T-helper 1 cell treated with Interleukin-12 subunit alpha and Interleukin-12 subunit beta and Interleukin-4 antibody, amounts not matched to agents 30 ng/mL and 1 ng/mL, for 36 hours (primary cell): ENCODE measurements at regions not wholly inside any gene's neighbourhood (a gene's known extent, or its start where the extent isn't known, plus 50 kb on each side); places are given as distances from the start of the nearest gene placed in this dataset.

Experiments used
- intact Hi-C: fragments of 100-400 bp; cut with micrococcal nuclease; formaldehyde crosslinking; loops from one replicate; pipeline ENCODE4 v1.15.1; 2024

DNA sequence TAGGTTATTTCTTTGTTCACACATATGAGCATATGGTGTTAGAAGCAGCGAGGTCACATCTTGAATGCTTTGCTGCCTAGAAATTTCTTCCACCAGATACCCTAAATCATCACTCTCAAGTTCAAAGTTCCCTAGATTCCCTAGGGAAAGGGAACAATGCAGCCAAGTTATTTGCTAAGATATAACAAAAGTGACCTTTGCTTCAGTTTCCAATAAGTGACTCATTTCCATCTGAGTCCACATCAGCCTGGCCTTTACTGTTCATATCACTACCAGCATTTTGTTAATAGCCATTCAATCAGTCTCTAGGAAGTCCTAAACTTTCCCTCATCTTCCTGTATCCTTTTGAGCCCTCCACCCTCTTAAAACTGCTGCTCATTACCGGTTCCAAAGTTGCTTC is 1502.5 kb downstream of the KCNT2 start:
- intact Hi-C loops, result no loop called here

DNA sequence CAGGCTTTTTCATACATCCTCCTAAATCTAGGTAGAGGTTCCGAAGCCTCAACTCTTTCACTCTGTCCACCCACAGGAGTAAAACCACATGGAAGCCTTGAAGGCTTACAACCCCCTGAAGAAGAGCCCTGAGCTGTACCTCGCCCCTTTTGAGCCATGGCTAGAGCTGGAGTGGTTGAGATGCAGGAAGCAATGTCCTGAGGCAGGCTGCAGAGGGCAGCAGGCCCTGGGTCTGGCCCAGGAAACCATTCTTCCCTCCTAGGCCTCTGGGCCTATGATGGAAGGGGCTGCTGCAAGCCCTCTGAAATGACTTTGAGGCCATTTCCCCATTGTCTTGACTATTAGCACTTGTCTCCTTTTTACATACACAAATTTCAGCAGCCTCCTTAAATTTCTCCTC is 1503.0 kb downstream of the KCNT2 start:
- intact Hi-C loops, result no loop called here

DNA sequence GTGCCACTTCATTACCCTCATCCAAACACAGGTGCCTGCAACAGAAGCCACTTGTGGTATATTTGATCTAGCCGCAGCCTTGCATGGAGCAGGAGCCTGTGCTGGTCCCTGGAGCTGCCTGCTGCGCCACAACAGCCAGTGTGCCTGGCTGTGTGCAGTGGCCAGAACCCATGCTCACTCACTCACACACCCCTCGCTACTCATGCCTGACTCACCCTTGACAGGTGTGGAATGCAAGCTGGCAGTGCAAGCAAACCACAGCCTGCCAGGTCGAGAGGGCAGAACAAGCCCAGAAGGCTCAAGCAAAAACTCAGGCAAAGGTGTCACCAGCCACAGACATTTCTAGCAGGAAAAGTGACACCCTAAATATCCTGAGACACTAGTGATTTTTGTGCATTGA is 1510.9 kb downstream of the KCNT2 start:
- intact Hi-C loops, result loop anchor here (2.0 kb wide), 1 partner anchor 21 kb away; no protein-coding TSS in a partner anchor

DNA sequence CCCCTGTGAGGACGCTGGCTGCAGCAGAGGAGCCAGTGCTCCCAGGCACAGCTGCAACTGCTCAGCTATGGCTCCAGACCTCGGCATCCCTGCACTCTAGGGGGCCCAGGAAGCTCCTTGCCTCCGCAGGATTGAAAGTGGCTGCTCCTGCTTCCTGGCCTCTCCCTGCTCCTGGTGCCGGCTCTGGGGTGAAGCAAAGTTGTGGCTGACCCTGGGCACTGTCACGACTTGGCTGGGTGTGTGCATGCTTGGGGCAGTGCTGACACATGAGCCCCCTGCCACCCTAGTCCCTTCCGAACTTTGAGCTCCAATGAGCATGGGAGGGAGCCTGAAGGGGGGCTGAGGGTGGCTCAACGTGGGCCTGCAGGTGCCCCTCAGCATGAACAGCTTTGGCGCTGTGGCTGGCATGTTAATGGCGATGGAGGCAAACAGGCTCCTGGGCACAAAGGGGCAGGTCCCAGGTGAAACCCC is 1512.2 kb downstream of the KCNT2 start:
- intact Hi-C loops, result loop anchor here (2.0 kb wide), 1 partner anchor 19 kb away; no protein-coding TSS in a partner anchor

DNA sequence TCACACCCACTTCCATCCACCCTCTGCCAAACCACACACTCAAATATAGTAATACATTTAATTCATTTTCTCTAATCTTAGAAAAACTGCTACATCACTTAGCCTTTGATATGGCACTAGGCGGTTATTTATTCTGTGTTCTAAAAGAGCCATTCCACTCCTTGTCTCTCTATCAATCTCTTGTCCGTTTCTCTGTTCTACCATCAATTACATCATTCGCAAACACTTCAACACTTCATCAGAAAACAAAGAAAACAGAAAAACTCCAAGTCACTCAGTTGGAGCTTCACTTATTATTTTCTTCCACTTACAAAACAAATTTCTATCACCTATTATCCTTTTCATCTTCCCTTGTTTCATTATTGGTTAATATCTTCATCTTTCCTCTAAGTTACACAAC is 1523.0 kb downstream of the KCNT2 start:
- intact Hi-C loops, result no loop called here

DNA sequence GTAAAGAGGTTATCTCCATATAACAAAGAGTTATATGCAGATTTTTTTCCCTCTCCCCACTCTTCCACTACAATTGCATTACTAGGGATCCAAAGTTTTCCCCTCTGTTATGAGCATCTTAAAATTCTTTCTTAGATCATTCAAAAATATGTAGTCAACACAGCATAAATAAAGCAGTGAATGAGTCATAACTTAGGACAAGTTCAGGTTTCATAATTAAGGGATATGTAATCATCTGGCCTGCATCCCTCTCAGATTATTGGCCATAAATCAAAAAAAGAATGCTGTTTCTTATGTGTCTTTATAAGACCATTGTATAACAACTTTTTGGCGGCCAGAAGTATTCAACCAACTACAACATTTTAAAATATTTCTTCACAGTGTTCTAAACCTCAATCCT is 1526.1 kb downstream of the KCNT2 start:
- intact Hi-C loops, result no loop called here

DNA sequence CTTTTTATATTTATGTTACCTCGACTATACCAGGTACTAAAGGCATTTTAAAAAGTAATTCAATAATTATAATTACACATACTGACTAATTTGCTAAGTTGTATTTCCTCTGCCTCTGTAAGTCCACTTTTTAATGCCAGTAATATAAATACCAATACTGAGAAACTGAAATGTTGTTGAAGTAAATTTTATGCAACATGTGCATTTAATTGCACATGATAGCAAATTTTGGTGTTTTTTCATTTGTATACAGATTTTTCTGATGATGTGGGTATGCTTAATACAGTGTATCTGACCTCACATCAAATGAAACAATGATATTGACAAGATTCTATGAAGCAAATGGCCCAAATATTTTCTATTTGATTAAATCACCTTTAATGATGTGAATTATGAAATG is 1531.6 kb downstream of the KCNT2 start:
- intact Hi-C loops, result loop anchor here (2.0 kb wide), 1 partner anchor 20 kb away; no protein-coding TSS in a partner anchor

DNA sequence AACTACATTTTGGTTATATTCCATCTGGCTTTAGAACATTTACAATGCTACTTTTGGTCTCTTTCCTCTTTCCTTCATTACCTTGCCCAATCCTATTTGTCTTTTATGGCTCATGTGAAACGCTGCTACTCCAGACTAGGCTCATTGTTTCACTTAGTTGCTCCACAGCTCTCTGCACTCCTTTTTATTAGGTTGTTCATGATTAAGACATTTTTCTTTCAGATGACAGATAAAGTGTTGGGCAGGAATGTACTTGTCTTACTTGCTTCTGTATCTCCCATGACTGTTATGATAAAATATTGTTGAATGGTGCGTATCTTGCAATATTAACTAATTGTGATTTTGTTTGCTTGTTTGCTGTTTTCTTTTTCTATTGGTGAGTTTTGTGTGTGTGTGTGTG is 1532.3 kb downstream of the KCNT2 start:
- intact Hi-C loops, result loop anchor here (2.0 kb wide), 1 partner anchor 21 kb away; no protein-coding TSS in a partner anchor

DNA sequence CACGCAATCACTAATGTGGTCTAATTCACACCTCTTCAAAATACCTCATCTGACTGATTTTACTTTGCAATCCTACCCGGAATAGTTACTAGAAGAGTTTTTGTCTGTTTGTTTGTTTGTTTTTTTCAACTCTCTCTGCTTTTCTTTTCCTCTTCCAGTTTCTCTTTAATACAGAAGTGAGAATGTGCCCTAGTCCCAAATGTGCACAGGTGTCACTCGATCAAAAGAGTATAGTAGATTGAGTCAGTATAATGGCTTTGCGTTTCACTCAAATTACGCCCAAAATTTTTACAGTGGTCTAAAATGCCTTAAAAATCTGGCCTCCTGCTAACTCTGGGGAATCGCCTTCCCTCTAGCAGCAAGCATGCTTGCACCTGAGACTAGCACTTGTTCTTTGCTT is 1536.8 kb downstream of the KCNT2 start:
- intact Hi-C loops, result no loop called here

DNA sequence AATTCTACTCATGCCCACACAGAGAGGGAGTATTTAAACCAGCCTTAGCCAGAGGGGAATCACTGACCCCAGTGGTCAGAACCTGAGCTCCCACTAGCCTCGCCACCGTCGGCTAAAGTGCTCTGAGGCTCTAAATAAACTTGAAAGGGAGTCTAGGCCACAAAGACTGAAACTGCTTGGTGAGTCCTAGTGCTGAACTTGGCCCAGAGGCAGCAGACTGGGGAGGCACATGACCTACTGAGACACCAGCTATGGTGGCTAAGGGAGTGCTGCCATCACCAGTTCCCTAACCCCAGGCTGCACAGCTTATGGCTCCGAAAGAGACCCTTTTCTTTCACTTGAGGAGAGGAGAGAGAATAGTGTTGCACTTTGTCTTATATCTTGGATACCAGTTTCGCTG is 1542.8 kb downstream of the KCNT2 start:
- intact Hi-C loops, result no loop called here

DNA sequence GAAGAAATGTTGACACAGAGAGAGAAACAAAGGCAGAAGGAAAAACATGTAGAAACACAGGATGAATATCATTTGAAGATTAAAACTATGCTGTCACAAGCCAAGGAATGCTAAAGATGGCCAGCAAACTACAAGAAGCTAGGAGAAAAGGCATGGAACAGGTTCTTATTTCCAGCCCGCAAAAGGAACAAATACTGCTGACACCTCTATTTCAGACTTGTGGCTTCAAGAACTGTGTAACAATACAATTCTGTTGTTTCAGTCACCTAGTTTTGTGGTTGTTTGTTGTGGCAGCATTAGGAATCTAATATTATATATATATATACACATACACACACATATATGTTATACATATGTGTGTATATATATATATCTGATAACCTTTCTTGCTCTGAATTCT is 1543.9 kb downstream of the KCNT2 start:
- intact Hi-C loops, result no loop called here

DNA sequence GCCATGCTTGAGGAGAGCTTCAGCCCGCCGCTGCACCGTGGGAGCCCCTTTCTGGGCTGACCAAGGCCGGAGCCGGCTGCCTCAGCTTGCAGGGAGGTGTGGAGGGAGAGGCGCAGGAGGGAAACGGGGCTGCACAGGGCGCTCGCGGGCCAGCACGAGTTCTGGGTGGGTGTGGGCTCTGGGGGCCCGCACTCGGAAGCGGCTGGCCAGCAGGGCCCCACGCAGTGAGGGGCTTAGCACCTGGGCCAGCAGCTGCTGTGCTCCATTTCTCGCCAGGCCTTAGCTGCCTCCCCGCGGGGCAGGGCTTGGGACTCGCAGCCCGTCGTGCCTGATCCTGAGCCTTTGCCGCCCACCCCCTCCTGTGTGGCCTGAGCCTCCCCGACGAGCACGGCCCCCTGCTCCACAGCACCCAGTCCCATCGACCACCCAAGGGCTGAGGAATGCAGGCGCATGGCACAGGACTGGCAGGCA is 1554.0 kb downstream of the KCNT2 start:
- intact Hi-C loops, result no loop called here

DNA sequence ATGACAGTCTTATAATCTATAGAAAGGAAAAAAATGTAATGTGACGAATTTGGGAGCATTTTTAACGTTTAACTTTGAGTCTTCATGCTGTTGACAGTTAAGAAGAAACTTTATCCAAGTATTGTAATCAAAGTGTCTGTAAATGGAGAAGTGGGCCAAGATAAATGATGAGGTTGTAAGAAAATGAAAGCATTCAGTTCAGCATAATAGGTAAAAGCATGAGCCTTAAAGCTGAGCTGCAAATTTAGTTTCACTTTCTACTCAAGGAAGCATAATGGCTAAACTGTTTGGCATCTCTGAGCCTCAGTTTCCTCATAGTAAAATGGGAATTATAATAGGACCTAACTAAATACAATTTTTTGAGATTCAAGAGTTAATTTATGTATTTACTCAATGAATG is 1554.8 kb downstream of the KCNT2 start:
- intact Hi-C loops, result no loop called here

DNA sequence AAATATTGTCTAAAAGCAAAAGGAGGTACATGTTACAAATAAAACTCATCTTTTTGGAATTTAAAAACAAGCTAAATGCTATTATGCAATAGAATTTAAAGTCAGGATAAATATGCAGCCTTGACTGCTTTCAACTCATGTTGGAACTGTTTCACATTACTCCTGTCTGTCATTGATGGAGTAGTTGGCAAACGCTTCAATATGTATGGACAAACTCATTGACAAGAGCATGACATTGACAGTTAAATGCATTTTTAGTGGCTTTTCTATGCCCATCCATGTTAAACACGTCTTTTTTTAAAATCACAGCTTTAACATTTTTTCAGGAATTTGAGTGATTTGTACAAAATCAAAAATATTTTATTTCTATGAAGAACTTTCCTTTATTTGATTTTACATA is 1560.5 kb downstream of the KCNT2 start:
- intact Hi-C loops, result no loop called here

DNA sequence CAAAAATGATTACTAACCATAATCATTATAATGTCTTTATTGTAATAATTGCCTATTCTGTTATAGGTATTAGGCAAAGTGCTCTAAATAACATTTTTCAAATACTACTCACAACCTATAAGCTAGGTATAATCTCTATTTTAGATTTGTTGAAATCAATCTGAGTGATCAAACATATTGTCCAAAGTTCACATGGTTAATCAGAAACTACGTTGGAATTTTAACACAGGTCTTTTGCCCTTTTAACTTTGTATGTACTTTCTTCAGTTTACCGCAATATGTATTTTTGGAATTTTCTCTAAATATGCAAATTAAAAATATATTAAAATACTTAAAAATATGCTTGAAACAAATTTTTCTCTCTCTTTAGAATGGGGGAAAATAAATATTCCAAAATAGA is 1563.2 kb downstream of the KCNT2 start:
- intact Hi-C loops, result no loop called here

DNA sequence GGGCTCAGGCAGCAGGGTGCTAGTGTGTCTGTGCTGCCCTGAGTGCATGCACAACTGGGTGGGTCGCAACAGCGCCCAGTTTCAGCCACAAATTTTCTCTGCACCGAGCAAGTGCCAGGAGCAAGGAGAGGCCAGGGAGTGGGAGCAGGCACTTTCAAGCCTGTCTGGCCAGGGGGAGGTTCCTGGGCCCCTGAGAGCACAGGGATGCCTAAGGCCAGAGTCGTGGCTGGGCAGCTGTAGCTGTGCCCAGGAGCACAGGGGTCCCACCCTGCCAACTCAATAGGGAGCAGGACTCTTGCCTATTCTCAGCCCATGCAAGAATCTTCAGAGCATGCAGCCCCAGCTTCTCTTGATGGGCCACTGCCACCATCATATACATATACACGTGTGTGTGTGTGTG is 1577.4 kb downstream of the KCNT2 start:
- intact Hi-C loops, result no loop called here

DNA sequence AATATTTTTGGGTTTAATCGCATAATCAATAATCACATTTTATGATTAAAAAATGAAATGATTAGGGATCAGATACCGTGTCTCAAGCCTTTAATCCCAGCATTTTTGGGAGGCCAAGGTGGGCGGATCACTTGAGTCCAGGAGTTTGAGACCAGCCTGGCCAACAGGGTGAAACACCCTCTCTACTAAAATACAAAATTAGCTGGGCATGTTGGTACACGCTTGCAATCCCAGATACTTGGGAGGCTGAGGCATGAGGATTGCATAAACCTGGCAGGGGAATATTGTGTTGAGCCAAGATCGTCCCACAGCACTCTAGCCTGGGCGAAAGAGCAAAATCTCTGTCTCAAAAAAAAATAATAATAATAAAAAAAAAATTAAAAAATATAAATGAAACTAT is 1581.4 kb downstream of the KCNT2 start:
- intact Hi-C loops, result no loop called here

DNA sequence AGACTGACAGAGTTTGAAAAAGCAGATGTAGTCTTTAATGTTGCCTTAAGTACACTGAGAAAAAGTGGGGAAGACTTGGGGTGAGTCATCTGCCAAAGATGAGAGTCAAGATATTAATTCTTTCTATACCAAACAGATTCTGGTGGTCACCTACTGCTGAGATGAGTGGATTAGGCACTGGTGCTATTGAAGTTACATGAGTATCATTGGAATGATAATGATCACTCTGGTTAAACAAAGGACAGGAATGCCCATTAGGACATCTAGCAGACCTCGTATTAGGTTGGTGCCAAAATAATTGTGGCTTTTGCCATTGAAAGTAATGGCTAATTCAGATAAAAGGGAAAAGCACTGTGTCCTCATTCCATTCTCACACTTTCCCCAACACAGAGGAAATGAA is 1588.9 kb downstream of the KCNT2 start:
- intact Hi-C loops, result no loop called here

DNA sequence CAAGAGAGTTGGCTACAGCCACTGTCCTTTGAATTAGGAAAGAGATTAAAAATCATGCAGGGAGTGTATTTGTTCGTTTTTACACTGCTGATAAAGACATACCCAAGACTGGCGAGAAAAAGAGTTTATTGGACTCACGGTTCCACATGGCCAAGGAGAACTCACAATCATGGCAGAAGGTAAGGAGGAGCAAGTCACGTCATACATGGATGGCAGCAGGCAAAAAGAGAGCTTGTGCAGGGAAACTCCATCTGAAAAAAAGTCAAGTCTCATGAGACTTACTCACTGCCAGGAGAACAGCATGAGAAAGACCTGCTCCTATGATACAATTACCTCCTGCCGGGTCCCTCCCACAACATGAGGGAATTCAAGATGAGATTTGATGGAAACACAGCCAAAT is 1595.2 kb downstream of the KCNT2 start:
- intact Hi-C loops, result no loop called here

DNA sequence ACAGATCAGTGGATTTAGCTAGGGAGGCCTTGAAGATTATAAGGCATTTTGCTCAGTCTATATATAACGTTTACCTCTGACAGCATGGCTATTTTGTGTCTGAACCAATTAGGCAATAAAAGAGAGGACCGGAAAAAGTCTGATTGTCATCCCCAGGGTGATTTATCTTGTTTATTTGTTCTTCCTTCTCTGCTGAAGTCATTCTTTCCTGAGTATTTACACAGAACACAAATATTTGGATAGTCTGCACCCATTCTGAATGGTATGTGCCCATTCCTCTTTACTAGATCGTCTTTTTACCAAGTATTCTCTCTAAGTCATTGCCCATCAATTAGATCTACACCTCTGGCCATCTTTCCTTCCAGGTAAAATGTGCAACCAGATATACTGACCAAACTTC is 1602.9 kb downstream of the KCNT2 start:
- intact Hi-C loops, result no loop called here

DNA sequence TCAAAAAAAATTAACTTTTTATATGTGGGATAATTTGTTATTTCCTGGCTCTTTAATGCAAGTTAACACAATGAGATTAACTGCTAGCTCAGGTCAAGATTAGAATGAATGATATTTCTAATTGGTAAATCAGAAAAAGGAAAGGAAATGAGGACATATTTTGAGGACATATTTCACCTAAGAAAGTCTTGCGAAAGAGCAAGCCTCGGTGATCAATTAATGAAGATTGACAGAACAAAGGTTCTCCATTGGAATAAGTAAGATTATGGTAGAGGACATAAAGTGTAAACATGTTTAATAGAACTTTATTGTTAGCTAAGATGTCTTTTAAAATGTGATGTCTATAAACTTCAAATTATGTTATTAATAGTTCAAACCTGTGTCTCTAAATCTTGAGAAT is 1617.8 kb downstream of the KCNT2 start:
- intact Hi-C loops, result no loop called here

DNA sequence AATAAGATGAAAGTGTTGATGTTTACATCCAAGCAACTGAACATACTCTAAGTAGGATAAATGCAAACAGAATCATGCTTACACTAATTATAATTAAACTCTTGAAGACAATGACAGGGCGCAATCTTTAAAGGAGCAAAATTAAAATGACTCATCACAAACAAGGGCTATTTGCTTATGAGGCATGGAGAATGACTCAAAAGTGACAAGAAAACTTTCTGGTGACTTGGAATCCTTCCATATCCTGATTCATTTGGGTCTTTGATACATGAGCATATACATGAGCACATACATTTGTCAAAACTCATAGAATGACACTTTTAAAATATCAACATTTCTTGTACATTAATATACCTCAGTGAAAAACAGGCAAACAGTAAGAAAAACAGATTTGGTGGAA is 1632.3 kb downstream of the KCNT2 start:
- intact Hi-C loops, result no loop called here

DNA sequence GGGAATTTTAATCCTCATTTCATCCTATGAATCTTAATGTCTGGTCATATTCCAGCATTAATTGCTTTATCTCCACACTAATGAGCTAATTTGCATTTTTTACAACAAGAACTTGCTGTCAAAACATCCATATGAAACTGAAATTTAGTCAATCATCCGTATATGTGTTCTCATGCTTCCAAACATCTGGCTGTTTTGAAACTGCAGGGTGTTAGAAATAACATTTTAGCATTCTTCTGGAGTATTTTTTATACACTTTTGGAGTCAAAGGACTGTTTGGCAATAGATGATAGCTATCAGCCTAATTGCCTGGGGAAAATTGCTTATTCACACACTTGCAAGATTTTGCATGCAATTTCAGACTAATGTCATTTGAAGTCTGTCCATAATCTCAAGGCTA is 1639.3 kb downstream of the KCNT2 start:
- intact Hi-C loops, result no loop called here

DNA sequence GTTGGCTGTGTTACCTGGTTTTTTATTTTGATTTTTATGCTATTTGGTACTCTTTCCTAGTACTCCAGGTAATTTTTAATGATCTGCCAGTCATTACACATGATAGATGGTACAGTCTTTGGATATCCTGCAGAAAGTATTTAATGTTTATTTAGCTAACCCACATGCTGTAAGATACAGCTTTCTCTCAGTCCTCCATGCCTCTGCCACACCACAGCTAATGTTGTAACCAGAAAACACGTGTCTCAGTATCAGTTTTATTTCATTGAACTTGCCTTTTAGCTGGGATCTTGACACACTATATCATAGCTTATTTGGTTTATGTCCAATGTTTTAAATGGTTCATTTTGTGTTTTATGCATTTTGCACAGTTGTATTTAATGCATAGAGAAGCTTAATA is 1648.4 kb downstream of the KCNT2 start:
- intact Hi-C loops, result no loop called here
